Progenitor cell of endocrine pancreas (in vitro differentiated cells): ENCODE measurements at regions not wholly inside any gene's neighbourhood (a gene's known extent, or its start where the extent isn't known, plus 50 kb on each side); places are given as distances from the start of the nearest gene placed in this dataset.

Experiments
- DNase-seq: peaks from one replicate; pipeline ENCODE4 v3.0.0; 2021; ENCODE audit warnings: low spot score; ENCODE audit not compliant: unreplicated experiment
- H3K27ac Mint-ChIP-seq: 2 replicates; pipeline ENCODE4 v1.8.0; 2021; ENCODE audit warnings: mild to moderate bottlenecking, moderate library complexity, mixed read lengths
- H3K27me3 Mint-ChIP-seq: 2 replicates; pipeline ENCODE4 v1.8.0; 2021; ENCODE audit warnings: mixed read lengths
- H3K36me3 Mint-ChIP-seq: 2 replicates; pipeline ENCODE4 v1.8.0; 2022; ENCODE audit warnings: mixed read lengths; ENCODE audit not compliant: insufficient read depth
- H3K4me1 Mint-ChIP-seq: 2 replicates; pipeline ENCODE4 v1.8.0; 2021; ENCODE audit warnings: low read depth, mixed read lengths
- H3K4me3 Mint-ChIP-seq: 2 replicates; pipeline ENCODE4 v1.8.0; 2021; ENCODE audit warnings: low read depth, mild to moderate bottlenecking, moderate library complexity, mixed read lengths
- H3K9me3 Mint-ChIP-seq: 2 replicates; pipeline ENCODE4 v1.8.0; 2021; ENCODE audit warnings: low read depth, mixed read lengths
- CTCF ChIP-seq: fragments of 200-600 bp; sonication (generic); IDR thresholded peaks from one replicate; pipeline ENCODE4 v1.5.0; 2021; ENCODE audit warnings: antibody characterized with exemption, mild to moderate bottlenecking; ENCODE audit not compliant: unreplicated experiment

GRCh38 chr18:22009242-22009641 lies 160.1 kb upstream of the GATA6 start:
- H3K27me3 Mint-ChIP-seq, result no peaks in the 10 kb centered on the region
- no peak overlapping the region for H3K27ac Mint-ChIP-seq
- H3K36me3 Mint-ChIP-seq, result peaks cover 6% of the 10 kb centered on the region
- TF ChIP-seq CTCF, result no peak
- peaks cover 28% of the 10 kb centered on the region for H3K4me1 Mint-ChIP-seq
- no peak for DNase-seq
- peaks cover 20% of the 10 kb centered on the region for H3K9me3 Mint-ChIP-seq
- H3K4me3 Mint-ChIP-seq, result no peak overlapping the region

GRCh38 chr18:22013993-22014392 lies 155.4 kb upstream of the GATA6 start:
- no peak overlapping the region for H3K4me3 Mint-ChIP-seq
- peaks cover 20% of the 10 kb centered on the region for H3K9me3 Mint-ChIP-seq
- no peaks in the 10 kb centered on the region for H3K27me3 Mint-ChIP-seq
- H3K36me3 Mint-ChIP-seq, result peaks cover 9% of the 10 kb centered on the region
- H3K27ac Mint-ChIP-seq, result peak overlapping the region; percentile 59
- peaks cover 9% of the 10 kb centered on the region for H3K4me1 Mint-ChIP-seq
- TF ChIP-seq CTCF, result no peak
- DNase-seq, result no peak

- Mint-ChIP-seq H3K4me3 (no peak overlapping the region), H3K9me3 (peaks cover 14% of the 10 kb centered on the region), H3K4me1 (peaks cover 15% of the 10 kb centered on the region), H3K36me3 (peaks cover 6% of the 10 kb centered on the region), H3K27me3 (no peaks in the 10 kb centered on the region), H3K27ac (no peak overlapping the region)
- TF ChIP-seq CTCF, result no peak
- no peak for DNase-seq
Observed at GRCh38 chr18:22015156-22015555, 154.2 kb upstream of the GATA6 start.

- Mint-ChIP-seq H3K4me1 (peaks cover 41% of the 10 kb centered on the region), H3K4me3 (peak overlapping the region; percentile 7), H3K9me3 (peaks cover 7% of the 10 kb centered on the region), H3K27me3 (no peaks in the 10 kb centered on the region), H3K36me3 (peaks cover 3% of the 10 kb centered on the region), H3K27ac (peak overlapping the region; percentile 72)
- TF ChIP-seq CTCF, result no peak
- no peak for DNase-seq
Observed at GRCh38 chr18:22018366-22018765, 151.0 kb upstream of the GATA6 start.

- Mint-ChIP-seq H3K27me3 (no peaks in the 10 kb centered on the region), H3K27ac (peak overlapping the region; percentile 26), H3K4me1 (peaks cover 43% of the 10 kb centered on the region), H3K4me3 (no peak overlapping the region), H3K9me3 (no peaks in the 10 kb centered on the region), H3K36me3 (peaks cover 3% of the 10 kb centered on the region)
- no peak for DNase-seq
- TF ChIP-seq CTCF, result no peak
Observed at GRCh38 chr18:22019193-22019592, 150.2 kb upstream of the GATA6 start.
